Erythroblast (primary cell): ENCODE measurements at regions not wholly inside any gene's neighbourhood (a gene's known extent, or its start where the extent isn't known, plus 50 kb on each side); places are given as distances from the start of the nearest gene placed in this dataset.
"Not testable (repeated sequence)": the region's sequence is repeated elsewhere in the genome, so short reads cannot be mapped to it uniquely, and the experiment has no call there.

Experiments
- DNase-seq, 2 experiments: peaks; one replicate each; lab custom pipeline; 2025; lab: John Stamatoyannopoulos, UW
- GATA1 ChIP-seq: IDR thresholded peaks from 2 replicates; pipeline ENCODE4 v1.6.1; 2011; ENCODE audit warnings: low read depth, mild to moderate bottlenecking, control low read depth, low read length, moderate library complexity
- POLR2A ChIP-seq: IDR thresholded peaks from 2 replicates; pipeline ENCODE4 v1.6.1; 2011; ENCODE audit warnings: mild to moderate bottlenecking, low read length

- TF ChIP-seq GATA1: no peak
- no peak for TF ChIP-seq POLR2A
- DNase-seq: no peak
These were observed 65.7 kb upstream of the ATP12A start for GRCh38 chr13:24614306-24615080.

DNA sequence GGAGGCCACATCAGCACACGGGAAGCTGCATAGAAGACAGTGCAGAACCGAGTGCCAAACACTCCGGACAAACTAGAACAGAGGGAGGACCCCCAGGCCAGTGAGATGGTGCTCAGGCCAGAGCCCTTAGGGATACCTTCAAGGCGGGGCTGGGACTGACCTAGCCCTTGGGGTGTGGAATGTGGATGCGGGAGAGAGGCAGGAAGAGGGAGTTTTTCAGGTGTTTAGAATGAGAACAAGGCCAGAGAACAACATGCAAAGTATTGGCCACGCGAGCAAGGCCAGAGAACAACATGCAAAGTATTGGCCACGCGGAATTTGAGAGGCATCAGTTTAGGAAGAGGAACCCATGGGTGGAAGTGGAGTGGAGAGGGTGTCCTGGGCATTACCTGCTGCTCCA is 65.1 kb upstream of the ATP12A start:
- TF ChIP-seq GATA1: no peak
- TF ChIP-seq POLR2A: no peak
- DNase-seq: no peak

DNA sequence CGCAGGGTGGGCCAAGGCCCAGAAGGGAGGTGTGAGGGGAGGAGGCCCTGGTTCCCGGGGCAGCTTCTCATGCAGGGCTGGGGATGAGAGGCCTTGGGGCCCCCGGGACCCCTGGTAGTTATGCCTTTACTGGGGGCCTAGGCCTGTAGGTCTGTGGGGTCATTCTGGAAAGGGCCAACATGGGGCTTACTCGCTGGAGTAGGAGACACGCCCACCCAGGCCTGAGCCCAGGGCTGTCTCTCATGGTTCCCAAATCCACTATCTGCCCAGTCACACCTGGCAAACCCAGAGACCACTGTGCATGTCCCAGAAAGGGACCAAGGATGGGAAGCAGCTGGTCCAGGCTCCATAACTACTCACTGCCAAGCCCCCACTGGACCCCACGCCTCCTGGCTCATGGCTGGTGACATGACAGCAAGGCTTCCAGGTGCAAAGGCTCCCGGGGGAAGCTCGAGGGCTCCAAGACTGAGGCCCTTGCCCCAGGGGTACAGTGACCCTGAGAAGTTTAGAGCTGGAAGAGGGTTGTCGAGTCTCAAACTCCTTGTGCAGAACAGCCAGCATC is 64.2 kb upstream of the ATP12A start:
- TF ChIP-seq GATA1: no peak
- TF ChIP-seq POLR2A: no peak
- no peak for DNase-seq

DNA sequence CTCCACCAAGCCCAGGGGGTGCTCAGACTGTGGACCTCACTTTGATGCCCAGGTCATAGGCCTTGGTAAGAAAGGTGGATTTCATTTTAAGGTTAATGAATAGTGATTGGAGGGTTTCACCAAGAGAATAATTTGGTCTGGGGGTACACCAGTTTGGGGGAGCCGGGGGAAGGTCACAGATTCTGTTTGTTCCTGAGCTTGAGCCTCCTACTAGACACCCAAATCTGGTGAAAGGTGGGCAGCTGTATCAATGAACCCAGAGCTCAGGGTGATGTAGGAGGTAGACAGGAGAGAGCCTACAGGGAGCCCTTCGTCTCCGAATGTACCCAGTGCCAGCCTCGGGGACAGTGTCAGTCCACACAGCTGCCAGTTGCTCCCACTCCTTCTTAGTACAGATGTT is 63.7 kb upstream of the ATP12A start:
- TF ChIP-seq POLR2A: no peak
- no peak for TF ChIP-seq GATA1

GRCh38 chr13:24617256-24618010 is 62.8 kb upstream of the ATP12A start:
- TF ChIP-seq GATA1: no peak
- no peak for TF ChIP-seq POLR2A
- no peak for DNase-seq

More for the DNA sequence above, 63.7 kb upstream of the ATP12A start:
- DNase-seq: no peak

DNA sequence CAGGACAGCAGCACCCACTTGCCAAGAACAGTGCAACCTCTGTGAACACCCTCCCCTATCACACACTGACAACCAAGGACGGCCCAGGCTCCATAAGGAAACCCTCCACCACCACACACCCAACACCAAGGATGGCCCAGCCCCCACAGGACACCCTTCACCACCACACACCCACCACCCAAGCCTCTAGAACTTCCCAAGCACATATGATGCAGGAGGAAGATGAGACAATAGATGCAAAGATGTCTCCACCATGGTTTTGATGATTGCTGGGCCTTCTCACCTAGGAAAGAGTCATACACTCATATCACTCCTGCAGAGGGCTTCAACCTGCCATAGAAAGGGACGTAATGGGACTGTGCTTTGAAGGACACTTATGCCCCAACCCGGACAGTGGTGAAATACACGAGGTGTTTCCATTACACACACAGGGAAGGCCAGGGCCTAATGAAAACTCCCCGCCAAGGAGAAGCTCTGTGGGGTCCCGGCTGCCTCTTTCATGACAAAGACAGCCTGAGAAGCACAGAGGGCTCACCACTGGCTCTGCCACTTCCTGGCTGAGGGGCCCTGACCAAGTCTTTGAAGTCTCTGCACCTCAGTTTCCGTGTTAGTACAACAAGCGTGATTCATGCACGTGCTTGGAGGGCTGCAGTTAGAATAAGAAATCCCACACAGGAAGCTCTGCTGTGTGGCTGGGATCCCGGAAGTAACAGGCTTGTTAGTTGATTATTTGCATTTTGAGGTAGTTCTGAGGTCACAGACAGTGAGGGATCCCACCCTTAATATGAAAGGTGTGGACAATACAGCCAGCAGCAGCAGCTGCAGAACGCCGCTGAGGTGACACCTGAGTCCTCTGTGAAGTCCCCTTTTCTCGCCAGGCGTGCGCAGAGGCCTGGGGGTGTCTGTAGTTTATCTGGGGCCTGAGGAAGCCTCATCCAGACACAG is 61.9 kb upstream of the ATP12A start:
- no peak for DNase-seq
- no peak for TF ChIP-seq GATA1
- TF ChIP-seq POLR2A: no peak

DNA sequence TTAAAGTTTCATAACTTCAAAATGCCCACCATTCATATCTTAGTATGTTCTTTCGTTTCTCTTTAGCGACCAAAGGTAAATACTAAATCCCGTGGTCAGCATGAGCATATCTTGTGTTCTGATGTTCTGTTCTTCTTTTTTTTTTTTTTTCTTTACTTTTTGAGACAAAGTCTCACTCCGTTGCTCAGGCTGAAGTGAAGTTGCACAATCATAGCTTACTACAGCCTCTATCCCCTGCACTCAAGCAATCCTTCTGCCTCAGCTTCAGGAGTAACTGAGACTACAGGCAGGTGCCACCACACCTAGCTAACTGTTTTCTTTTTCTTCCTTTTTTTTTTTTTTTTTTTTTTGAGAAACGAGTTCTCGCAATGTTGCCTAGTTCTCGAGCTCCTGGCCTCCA is 60.9 kb upstream of the ATP12A start:
- TF ChIP-seq GATA1 (no peak), POLR2A (no peak)
- no peak for DNase-seq

DNA sequence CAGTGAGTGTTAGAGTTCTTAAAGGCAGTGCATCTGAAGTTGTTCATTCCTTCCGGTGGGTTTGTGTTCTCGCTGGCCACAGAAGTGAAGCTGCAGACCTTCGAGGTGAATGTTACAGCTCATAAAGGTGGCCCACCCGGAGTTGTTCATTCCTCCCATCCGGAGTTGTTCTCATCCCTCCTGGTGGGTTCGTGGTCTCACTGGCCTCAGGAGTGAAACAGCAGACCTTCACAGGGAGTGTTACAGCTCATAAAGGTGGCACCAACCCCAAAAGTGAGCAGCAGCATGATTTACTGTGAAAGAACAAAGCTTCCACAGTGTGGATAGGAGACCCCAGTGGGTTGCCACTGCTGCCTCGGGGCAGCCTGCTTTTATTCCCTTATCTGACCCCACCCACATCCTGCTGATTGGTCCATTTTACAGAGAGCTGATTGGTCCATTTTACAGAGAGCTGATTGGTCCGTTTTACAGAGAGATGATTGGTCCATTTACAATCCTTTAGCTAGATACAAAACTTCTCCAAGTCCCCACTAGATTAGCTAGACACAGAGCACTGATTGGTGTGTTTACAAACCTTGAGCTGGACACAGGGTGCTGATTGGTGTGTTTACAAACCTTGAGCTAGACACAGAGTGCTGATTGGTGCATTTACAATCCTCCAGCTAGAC is 57.6 kb upstream of the ATP12A start:
- not testable (repeated sequence) for DNase-seq

GRCh38 chr13:24623149-24623665 is 57.0 kb upstream of the ATP12A start:
- no peak for TF ChIP-seq GATA1
- TF ChIP-seq POLR2A: no peak
- DNase-seq: no peak

DNA sequence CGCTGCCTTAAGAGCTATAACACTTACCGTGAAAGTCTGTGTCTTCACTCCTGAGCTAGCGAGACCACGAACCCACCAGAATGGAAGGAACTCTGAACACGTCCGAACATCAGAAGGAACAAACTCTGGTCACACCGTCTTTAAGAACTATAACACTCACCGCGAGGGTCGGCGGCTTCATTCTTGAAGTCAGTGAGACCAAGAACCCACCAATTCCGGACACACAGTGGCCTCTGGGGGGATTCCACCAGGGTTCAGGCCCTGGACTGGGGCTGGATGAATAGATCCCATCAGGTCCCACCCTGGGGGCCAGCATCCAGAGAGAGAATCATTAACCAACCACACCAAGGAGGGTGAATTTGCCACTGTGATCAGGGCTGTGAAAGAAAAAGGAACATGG is 55.8 kb upstream of the ATP12A start:
- no peak for TF ChIP-seq POLR2A
- no peak for TF ChIP-seq GATA1
- no peak for DNase-seq

- no peak for DNase-seq
- TF ChIP-seq POLR2A (no peak), GATA1 (no peak)
These were observed 55.4 kb upstream of the ATP12A start for GRCh38 chr13:24624801-24625231.

DNA sequence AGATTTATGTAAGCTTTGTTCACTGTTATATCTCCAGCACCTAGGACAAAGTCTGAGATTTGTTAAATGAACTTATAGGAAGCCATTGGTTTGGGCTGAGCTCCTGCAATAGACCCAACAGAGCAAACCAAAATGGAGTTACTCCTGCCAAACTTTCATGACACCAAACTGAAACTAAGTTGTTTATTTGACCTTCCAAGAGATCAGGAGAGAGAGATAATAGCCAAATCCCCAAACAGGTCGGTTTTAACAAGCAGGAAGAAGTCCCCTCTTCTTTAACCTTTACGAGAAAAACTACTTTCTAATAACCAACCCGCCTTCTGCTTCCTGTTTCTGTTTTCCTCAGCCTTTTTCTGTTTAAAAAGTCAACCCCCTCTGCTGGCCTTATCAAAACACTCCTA is 54.9 kb upstream of the ATP12A start:
- TF ChIP-seq POLR2A: no peak
- TF ChIP-seq GATA1: no peak
- DNase-seq: no peak
